ENCODE measurements at regions not wholly inside any gene's neighbourhood (a gene's known extent, or its start where the extent isn't known, plus 50 kb on each side); places are given as distances from the start of the nearest gene placed in this dataset.

DNA sequence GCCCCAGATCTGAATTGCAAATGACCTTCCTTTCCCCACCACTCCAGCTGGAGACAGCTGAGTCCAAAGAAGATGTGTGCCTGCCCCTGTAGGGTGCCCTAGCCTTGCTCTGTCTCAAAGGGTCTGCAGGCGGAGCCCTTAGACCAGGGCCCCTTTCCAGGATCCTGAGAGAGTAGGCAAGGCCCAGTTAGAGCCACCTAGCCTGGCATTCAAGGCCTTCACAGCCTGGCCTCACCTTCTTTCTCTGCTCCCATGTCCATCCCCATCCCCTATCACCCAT is 66.6 kb upstream of the LHX1 start:
- TF ChIP-seq, protein P1, sequence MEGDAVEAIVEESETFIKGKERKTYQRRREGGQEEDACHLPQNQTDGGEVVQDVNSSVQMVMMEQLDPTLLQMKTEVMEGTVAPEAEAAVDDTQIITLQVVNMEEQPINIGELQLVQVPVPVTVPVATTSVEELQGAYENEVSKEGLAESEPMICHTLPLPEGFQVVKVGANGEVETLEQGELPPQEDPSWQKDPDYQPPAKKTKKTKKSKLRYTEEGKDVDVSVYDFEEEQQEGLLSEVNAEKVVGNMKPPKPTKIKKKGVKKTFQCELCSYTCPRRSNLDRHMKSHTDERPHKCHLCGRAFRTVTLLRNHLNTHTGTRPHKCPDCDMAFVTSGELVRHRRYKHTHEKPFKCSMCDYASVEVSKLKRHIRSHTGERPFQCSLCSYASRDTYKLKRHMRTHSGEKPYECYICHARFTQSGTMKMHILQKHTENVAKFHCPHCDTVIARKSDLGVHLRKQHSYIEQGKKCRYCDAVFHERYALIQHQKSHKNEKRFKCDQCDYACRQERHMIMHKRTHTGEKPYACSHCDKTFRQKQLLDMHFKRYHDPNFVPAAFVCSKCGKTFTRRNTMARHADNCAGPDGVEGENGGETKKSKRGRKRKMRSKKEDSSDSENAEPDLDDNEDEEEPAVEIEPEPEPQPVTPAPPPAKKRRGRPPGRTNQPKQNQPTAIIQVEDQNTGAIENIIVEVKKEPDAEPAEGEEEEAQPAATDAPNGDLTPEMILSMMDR (IDR thresholded peaks at IDR 0.05): no peak
- TF ChIP-seq POLR2A (IDR thresholded peaks at IDR 0.05): no peak

Data from thyroid gland (tissue), 4 donors.